ENCODE measurements at regions not wholly inside any gene's neighbourhood (a gene's known extent, or its start where the extent isn't known, plus 50 kb on each side); places are given as distances from the start of the nearest gene placed in this dataset.

DNA sequence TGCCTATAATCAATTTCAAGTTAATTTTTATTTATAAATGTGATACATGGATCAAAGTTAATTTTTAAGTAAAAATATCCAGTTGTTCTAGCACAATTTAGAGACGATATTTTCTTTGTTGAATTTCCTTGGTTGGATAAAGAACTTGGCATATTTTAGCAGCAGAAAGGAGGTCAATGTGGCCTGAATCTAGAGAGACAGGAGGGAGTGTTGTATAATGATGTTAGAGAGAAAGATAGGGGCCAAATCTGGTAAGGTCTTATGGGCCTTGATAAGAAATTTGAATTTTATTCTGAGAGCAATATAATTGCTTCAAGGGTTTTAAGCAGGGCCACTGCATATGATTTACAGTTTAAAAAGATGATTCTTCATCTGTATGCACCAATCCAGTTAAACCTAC, 79.4 kb upstream of the OGFRL1 start:
- no peak for TF ChIP-seq POLR2AphosphoS5 (IDR thresholded peaks at IDR 0.05)
- TF ChIP-seq POLR2A (IDR thresholded peaks at IDR 0.05): no peak
- TF ChIP-seq, protein P1, sequence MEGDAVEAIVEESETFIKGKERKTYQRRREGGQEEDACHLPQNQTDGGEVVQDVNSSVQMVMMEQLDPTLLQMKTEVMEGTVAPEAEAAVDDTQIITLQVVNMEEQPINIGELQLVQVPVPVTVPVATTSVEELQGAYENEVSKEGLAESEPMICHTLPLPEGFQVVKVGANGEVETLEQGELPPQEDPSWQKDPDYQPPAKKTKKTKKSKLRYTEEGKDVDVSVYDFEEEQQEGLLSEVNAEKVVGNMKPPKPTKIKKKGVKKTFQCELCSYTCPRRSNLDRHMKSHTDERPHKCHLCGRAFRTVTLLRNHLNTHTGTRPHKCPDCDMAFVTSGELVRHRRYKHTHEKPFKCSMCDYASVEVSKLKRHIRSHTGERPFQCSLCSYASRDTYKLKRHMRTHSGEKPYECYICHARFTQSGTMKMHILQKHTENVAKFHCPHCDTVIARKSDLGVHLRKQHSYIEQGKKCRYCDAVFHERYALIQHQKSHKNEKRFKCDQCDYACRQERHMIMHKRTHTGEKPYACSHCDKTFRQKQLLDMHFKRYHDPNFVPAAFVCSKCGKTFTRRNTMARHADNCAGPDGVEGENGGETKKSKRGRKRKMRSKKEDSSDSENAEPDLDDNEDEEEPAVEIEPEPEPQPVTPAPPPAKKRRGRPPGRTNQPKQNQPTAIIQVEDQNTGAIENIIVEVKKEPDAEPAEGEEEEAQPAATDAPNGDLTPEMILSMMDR (IDR thresholded peaks at IDR 0.05): no peak
- DNase-seq (ENCODE audit: low spot score in 2 of 2): no peak
- Histone ChIP-seq H3K36me3 (no peaks in the 10 kb centered on the region), H3K27me3 (no peaks in the 10 kb centered on the region), H3K9me3 (no peaks in the 10 kb centered on the region), H3K4me3 (no peak overlapping the region), H3K4me1 (no peaks in the 10 kb centered on the region), H3K27ac (no peak overlapping the region)
- intact Hi-C loops (cut with DNase I; ENCODE audit: low total_unique reads): no loop called here

DNA sequence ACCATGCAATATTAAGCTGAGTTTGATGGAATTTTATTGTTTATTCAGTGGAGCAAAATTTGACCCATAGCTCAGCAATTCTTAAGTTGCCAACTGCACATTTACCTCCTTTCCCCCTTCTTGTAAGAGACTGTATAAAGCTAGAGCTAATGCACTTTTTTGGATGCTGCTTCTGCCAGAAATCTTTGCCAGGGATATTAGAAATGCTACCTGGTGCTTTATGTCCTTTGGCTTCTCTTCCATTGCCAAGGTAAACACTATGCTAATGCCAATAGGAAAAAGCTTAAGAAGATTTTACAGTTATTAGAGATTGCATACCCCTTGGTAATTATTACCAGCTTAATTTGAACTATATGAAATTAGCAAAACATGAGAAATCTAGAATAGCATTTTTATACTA, 79.0 kb upstream of the OGFRL1 start:
- Histone ChIP-seq H3K4me3 (no peak overlapping the region), H3K27ac (no peak overlapping the region), H3K27me3 (no peaks in the 10 kb centered on the region), H3K4me1 (no peaks in the 10 kb centered on the region), H3K9me3 (no peaks in the 10 kb centered on the region), H3K36me3 (no peaks in the 10 kb centered on the region)
- intact Hi-C loops (cut with DNase I; ENCODE audit: low total_unique reads): no loop called here
- DNase-seq (ENCODE audit: low spot score in 2 of 2): no peak
- TF ChIP-seq POLR2A (IDR thresholded peaks at IDR 0.05) (no peak), POLR2AphosphoS5 (IDR thresholded peaks at IDR 0.05) (no peak)
- TF ChIP-seq, protein P1 (IDR thresholded peaks at IDR 0.05): no peak

DNA sequence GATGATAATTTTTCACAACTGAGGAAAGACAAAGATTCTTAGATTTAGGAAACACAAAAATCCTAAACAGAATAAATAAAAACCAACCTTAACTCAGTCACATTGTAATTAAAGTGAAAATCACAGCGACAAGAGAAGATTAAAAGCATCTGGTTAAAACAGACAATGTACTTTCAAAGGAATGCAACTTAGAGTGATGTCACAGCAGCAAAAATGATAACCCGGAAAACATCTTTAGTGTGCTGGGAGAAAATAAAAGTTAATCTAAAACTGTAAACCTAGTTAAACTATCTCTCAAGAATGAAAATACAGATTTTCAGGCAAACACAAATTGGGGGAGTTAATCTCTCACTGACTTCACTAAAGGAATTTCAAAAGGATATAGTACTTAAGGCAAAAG, 76.8 kb upstream of the OGFRL1 start:
- Histone ChIP-seq H3K4me3 (no peak overlapping the region), H3K27me3 (no peaks in the 10 kb centered on the region), H3K9me3 (no peaks in the 10 kb centered on the region), H3K27ac (no peak overlapping the region), H3K4me1 (no peaks in the 10 kb centered on the region), H3K36me3 (no peaks in the 10 kb centered on the region)
- no peak for DNase-seq (ENCODE audit: low spot score in 2 of 2)
- TF ChIP-seq POLR2AphosphoS5 (IDR thresholded peaks at IDR 0.05): no peak
- TF ChIP-seq, protein P1 (IDR thresholded peaks at IDR 0.05): no peak
- TF ChIP-seq POLR2A (IDR thresholded peaks at IDR 0.05): no peak
- intact Hi-C loops (cut with DNase I; ENCODE audit: low total_unique reads): no loop called here

DNA sequence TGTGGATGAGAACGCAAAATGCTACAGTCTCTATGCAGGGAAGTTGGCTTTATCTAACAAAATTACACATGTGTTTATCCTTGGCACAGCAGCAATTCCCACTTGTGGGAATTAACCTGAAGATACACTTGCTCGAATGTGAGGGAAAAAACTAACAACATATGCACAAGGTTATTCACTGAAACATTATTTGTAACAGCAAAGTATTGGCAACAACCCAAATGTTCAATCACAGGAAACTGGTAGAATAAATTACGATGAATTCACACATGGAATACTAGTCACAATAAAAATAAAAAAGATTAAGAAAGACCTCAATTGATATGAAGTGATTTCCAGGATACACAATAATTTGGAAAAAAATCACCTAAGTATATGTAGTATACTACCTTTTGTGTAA, 68.1 kb upstream of the OGFRL1 start:
- no peaks in the 10 kb centered on the region for H3K36me3 ChIP-seq
- TF ChIP-seq POLR2A (IDR thresholded peaks at IDR 0.05): no peak
- TF ChIP-seq, protein P1 (IDR thresholded peaks at IDR 0.05): no peak
- TF ChIP-seq POLR2AphosphoS5 (IDR thresholded peaks at IDR 0.05): no peak
- intact Hi-C loops (cut with DNase I; ENCODE audit: low total_unique reads): no loop called here
- H3K4me3 ChIP-seq: no peak overlapping the region
- no peak for DNase-seq (ENCODE audit: low spot score in 2 of 2)
- no peaks in the 10 kb centered on the region for H3K4me1 ChIP-seq
- H3K27ac ChIP-seq: no peak overlapping the region
- H3K27me3 ChIP-seq: no peaks in the 10 kb centered on the region
- H3K9me3 ChIP-seq: no peaks in the 10 kb centered on the region

DNA sequence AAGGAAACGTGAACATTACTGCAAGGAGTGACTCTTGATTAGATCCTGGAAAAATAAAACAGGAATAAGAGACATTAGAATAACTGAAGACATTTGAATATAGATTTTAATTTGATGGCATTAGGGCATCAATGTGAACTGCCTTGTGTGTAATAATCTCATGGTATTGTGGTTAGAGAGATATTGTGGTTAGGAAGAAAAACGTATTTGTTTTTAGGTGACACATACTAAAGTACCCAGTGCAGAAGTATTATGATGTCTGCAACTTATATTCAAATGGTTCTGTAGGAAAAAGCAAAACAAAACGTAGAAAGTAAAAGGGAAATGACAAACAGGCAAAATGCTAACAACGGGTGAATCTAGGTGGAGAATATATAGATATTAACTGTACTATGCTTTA, 65.9 kb upstream of the OGFRL1 start:
- H3K4me1 ChIP-seq: no peaks in the 10 kb centered on the region
- no peak for TF ChIP-seq POLR2A (IDR thresholded peaks at IDR 0.05)
- TF ChIP-seq, protein P1 (IDR thresholded peaks at IDR 0.05): no peak
- TF ChIP-seq POLR2AphosphoS5 (IDR thresholded peaks at IDR 0.05): no peak
- H3K4me3 ChIP-seq: no peak overlapping the region
- no peaks in the 10 kb centered on the region for H3K36me3 ChIP-seq
- intact Hi-C loops (cut with DNase I; ENCODE audit: low total_unique reads): no loop called here
- no peak for DNase-seq (ENCODE audit: low spot score in 2 of 2)
- no peaks in the 10 kb centered on the region for H3K27me3 ChIP-seq
- no peak overlapping the region for H3K27ac ChIP-seq
- H3K9me3 ChIP-seq: no peaks in the 10 kb centered on the region

Data from breast epithelium (tissue), 4 donors.